ENCODE measurements at regions not wholly inside any gene's neighbourhood (a gene's known extent, or its start where the extent isn't known, plus 50 kb on each side); places are given as distances from the start of the nearest gene placed in this dataset.
"Not testable (repeated sequence)": the region's sequence is repeated elsewhere in the genome, so short reads cannot be mapped to it uniquely, and the experiment has no call there.

DNA sequence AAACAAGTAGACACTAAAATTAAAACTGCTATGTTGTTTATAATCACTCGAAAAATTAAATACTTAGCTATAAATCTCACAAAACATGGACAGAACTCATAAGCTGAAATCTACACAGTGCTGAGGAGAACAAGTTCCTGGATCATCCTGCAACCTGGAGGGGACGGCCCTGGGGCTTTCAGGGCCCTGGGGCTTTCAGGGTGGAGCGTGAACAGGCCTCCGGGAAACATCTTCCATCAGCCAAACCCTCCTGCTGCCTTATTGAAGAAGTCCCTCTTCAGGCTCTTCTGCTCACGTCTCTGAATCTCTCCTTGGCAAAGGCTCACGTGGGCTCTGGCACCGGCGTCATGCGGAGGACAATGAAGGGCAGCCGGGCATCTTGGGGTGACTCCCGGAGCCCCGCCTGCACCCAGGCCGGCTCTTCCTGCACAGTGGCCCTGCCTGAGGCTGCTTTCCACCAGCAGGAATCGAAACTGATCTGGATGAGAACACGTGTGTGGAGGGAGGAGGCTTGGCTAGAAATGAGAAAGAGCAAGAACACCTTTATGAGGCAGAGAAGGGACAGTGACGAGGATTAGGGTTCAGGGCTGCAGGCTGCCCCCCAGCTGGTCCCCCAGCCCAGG, 127.3 kb downstream of the CDRT15L2 start:
- Histone ChIP-seq H3K4me2 (ENCODE audit: low read length) (peak overlapping the region; percentile 45; the same call in 1 of the 2 replicates), H3K36me3 (ENCODE audit: low read depth, low read length) (no peaks in the 10 kb centered on the region), H3F3A (ENCODE audit: low read length, unreplicated experiment) (no peaks in the 10 kb centered on the region), H3K9me2 (replicated peaks; ENCODE audit: low read length) (no peaks in the 10 kb centered on the region), H3K4me1 (ENCODE audit: insufficient read depth, low read length) (no peaks in the 10 kb centered on the region), H3K27ac (ENCODE audit: low read length) (no peak overlapping the region), H3K79me2 (ENCODE audit: low read length) (no peaks in the 10 kb centered on the region), H3K27me3 (ENCODE audit: low read length) (no peaks in the 10 kb centered on the region), H2AFZ (ENCODE audit: low read length) (peak overlapping the region; percentile 50; the same call in 1 of the 2 replicates), H3K9ac (ENCODE audit: low read length) (no peak overlapping the region), H3K9me3 (ENCODE audit: low read length) (no peaks in the 10 kb centered on the region), H3K4me3 (ENCODE audit: low read length) (0 out of 2 replicates have a peak overlapping the region, but pooled peaks have one; percentile 9), H4K20me1 (ENCODE audit: low read length) (no peaks in the 10 kb centered on the region)
- TF ChIP-seq EZH2 (IDR thresholded peaks at IDR 0.05; ENCODE audit: low read length, unreplicated experiment) (no peak), EZH2phosphoT487 (IDR thresholded peaks at IDR 0.05; ENCODE audit: borderline replicate concordance, low read length) (no peak)
- TF ChIP-seq, protein P1, sequence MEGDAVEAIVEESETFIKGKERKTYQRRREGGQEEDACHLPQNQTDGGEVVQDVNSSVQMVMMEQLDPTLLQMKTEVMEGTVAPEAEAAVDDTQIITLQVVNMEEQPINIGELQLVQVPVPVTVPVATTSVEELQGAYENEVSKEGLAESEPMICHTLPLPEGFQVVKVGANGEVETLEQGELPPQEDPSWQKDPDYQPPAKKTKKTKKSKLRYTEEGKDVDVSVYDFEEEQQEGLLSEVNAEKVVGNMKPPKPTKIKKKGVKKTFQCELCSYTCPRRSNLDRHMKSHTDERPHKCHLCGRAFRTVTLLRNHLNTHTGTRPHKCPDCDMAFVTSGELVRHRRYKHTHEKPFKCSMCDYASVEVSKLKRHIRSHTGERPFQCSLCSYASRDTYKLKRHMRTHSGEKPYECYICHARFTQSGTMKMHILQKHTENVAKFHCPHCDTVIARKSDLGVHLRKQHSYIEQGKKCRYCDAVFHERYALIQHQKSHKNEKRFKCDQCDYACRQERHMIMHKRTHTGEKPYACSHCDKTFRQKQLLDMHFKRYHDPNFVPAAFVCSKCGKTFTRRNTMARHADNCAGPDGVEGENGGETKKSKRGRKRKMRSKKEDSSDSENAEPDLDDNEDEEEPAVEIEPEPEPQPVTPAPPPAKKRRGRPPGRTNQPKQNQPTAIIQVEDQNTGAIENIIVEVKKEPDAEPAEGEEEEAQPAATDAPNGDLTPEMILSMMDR (conservative IDR thresholded peaks at IDR 0.05; ENCODE audit: low read depth, low read length): no peak
- ATAC-seq (no peak), DNase-seq (peak; percentile 1)
- no TSS peak for BruUV-seq (replicated peaks)
- POLR2A ChIA-PET (ENCODE audit: unreplicated experiment): no interaction called here
- intact Hi-C loops (cut with micrococcal nuclease): no loop called here
- CTCF ChIA-PET: no interaction called here

- H3K9me3 ChIP-seq (ENCODE audit: low read length); H3K27ac ChIP-seq (ENCODE audit: low read length); ATAC-seq; H3K4me1 ChIP-seq (ENCODE audit: insufficient read depth, low read length); H3K9ac ChIP-seq (ENCODE audit: low read length); H3K9me2 ChIP-seq (replicated peaks; ENCODE audit: low read length); H3K4me3 ChIP-seq (ENCODE audit: low read length); H3K4me2 ChIP-seq (ENCODE audit: low read length); POLR2A ChIA-PET (ENCODE audit: unreplicated experiment); H3K79me2 ChIP-seq (ENCODE audit: low read length); H3K27me3 ChIP-seq (ENCODE audit: low read length); H3K36me3 ChIP-seq (ENCODE audit: low read depth, low read length); DNase-seq; H3F3A ChIP-seq (ENCODE audit: low read length, unreplicated experiment); H4K20me1 ChIP-seq (ENCODE audit: low read length); BruUV-seq (replicated peaks); intact Hi-C loops (cut with micrococcal nuclease); H2AFZ ChIP-seq (ENCODE audit: low read length); CTCF ChIA-PET: not testable (repeated sequence)
These were observed 129.3 kb downstream of the CDRT15L2 start for GRCh38 chr17:20708821-20709220.

- H3K27ac ChIP-seq (ENCODE audit: low read length); H3K36me3 ChIP-seq (ENCODE audit: low read depth, low read length); H3F3A ChIP-seq (ENCODE audit: low read length, unreplicated experiment); H3K79me2 ChIP-seq (ENCODE audit: low read length); H3K9ac ChIP-seq (ENCODE audit: low read length); H2AFZ ChIP-seq (ENCODE audit: low read length); intact Hi-C loops (cut with micrococcal nuclease); POLR2A ChIA-PET (ENCODE audit: unreplicated experiment); DNase-seq; H3K4me3 ChIP-seq (ENCODE audit: low read length); BruUV-seq (replicated peaks); CTCF ChIA-PET; H3K9me2 ChIP-seq (replicated peaks; ENCODE audit: low read length); H3K4me2 ChIP-seq (ENCODE audit: low read length); H3K4me1 ChIP-seq (ENCODE audit: insufficient read depth, low read length); H3K9me3 ChIP-seq (ENCODE audit: low read length); H4K20me1 ChIP-seq (ENCODE audit: low read length); ATAC-seq: not testable (repeated sequence)
- peaks cover 17% of the 10 kb centered on the region for H3K27me3 ChIP-seq (ENCODE audit: low read length)
These were observed 137.0 kb downstream of the CDRT15L2 start for GRCh38 chr17:20716481-20716880.

DNA sequence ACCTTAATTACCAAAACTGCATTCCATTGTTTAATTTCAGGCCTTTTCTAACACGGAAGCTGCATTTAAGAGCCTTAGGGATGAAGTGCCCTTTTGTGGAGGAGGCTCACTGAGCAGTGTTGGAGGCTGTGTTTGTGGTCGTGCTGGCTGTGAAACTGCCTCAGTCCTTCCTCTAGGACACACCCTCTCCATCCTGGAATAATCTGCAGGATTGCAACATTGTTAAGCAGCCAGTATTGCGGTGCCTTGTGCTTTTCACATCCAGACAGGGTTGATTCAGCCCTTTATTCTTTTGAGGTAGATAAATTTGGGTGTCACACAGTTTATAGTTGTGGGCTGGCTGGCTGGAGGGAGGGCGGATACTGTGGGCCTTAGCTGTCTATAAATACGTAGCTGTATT, 141.6 kb downstream of the CDRT15L2 start:
- BruUV-seq (replicated peaks): no TSS peak
- TF ChIP-seq EZH2phosphoT487 (IDR thresholded peaks at IDR 0.05; ENCODE audit: borderline replicate concordance, low read length) (no peak), EZH2 (IDR thresholded peaks at IDR 0.05; ENCODE audit: low read length, unreplicated experiment) (no peak)
- TF ChIP-seq, protein P1 (conservative IDR thresholded peaks at IDR 0.05; ENCODE audit: low read depth, low read length): no peak
- intact Hi-C loops (cut with micrococcal nuclease): no loop called here

GRCh38 chr17:20724391-20724790, 144.9 kb downstream of the CDRT15L2 start:
- H3K4me2 ChIP-seq (ENCODE audit: low read length); POLR2A ChIA-PET (ENCODE audit: unreplicated experiment); H3K4me3 ChIP-seq (ENCODE audit: low read length); H3K27ac ChIP-seq (ENCODE audit: low read length); DNase-seq; H2AFZ ChIP-seq (ENCODE audit: low read length); H3K4me1 ChIP-seq (ENCODE audit: insufficient read depth, low read length); CTCF ChIA-PET; H3F3A ChIP-seq (ENCODE audit: low read length, unreplicated experiment); H3K9me3 ChIP-seq (ENCODE audit: low read length); H3K36me3 ChIP-seq (ENCODE audit: low read depth, low read length); H3K9me2 ChIP-seq (replicated peaks; ENCODE audit: low read length); H3K9ac ChIP-seq (ENCODE audit: low read length); intact Hi-C loops (cut with micrococcal nuclease); ATAC-seq; H3K79me2 ChIP-seq (ENCODE audit: low read length); H4K20me1 ChIP-seq (ENCODE audit: low read length); BruUV-seq (replicated peaks): not testable (repeated sequence)
- H3K27me3 ChIP-seq (ENCODE audit: low read length): peaks cover 49% of the 10 kb centered on the region

More for the DNA sequence above, 141.6 kb downstream of the CDRT15L2 start:
- CTCF ChIA-PET: no interaction called here
- POLR2A ChIA-PET (ENCODE audit: unreplicated experiment): no interaction called here
- Histone ChIP-seq H3K27me3 (ENCODE audit: low read length) (peaks cover 36% of the 10 kb centered on the region), H3K27ac (ENCODE audit: low read length) (no peak overlapping the region), H3F3A (ENCODE audit: low read length, unreplicated experiment) (no peaks in the 10 kb centered on the region), H3K4me3 (ENCODE audit: low read length) (no peak overlapping the region), H3K9me3 (ENCODE audit: low read length) (no peaks in the 10 kb centered on the region), H3K79me2 (ENCODE audit: low read length) (no peaks in the 10 kb centered on the region), H3K4me1 (ENCODE audit: insufficient read depth, low read length) (no peaks in the 10 kb centered on the region), H4K20me1 (ENCODE audit: low read length) (no peaks in the 10 kb centered on the region), H3K9me2 (replicated peaks; ENCODE audit: low read length) (no peaks in the 10 kb centered on the region), H3K9ac (ENCODE audit: low read length) (no peak overlapping the region), H3K36me3 (ENCODE audit: low read depth, low read length) (no peaks in the 10 kb centered on the region), H3K4me2 (ENCODE audit: low read length) (no peak overlapping the region), H2AFZ (ENCODE audit: low read length) (no peak overlapping the region)
- DNase-seq (peak; percentile 7), ATAC-seq (no peak)
